ENCODE measurements at regions not wholly inside any gene's neighbourhood (a gene's known extent, or its start where the extent isn't known, plus 50 kb on each side); places are given as distances from the start of the nearest gene placed in this dataset.

DNA sequence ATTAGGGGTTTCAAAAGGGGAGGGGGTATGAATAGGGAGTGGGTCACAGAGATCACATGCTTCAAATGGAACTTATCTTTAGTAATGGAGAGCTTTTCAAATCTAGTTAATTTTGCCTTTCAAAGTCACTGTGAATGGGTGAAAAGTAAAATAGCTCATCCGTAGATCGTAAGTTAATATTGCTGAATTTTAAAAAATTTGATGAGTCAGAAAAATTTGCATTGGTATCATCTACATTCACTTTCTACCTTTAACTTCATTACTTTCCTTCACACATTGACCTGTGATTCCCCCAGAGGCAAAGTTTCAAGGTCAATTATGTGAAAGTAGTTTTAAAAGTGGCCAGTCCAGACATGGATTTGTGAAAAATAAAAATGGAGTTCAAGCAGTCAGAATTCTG lies 139.0 kb upstream of the SLC35B3 start:
- TF ChIP-seq CEBPB (IDR thresholded peaks at IDR 0.05; ENCODE audit: borderline replicate concordance, low read depth, low read length) (no peak), FOXC1 (CRISPR knock-in tag; IDR thresholded peaks at IDR 0.05; ENCODE audit: borderline replicate concordance) (no peak), SP1 (IDR thresholded peaks at IDR 0.05) (no peak), SP1 (CRISPR knock-in tag; IDR thresholded peaks at IDR 0.05) (no peak)

Measured in HepG2 (cell line).